Activated CD8-positive, alpha-beta memory T cell treated with anti-CD3 and anti-CD28 coated beads for 24 hours (primary cell): ENCODE measurements at regions not wholly inside any gene's neighbourhood (a gene's known extent, or its start where the extent isn't known, plus 50 kb on each side); places are given as distances from the start of the nearest gene placed in this dataset.

Experiments used
- DNase-seq: peaks from one replicate; pipeline ENCODE4 v3.0.0-alpha.2; 2020

DNA sequence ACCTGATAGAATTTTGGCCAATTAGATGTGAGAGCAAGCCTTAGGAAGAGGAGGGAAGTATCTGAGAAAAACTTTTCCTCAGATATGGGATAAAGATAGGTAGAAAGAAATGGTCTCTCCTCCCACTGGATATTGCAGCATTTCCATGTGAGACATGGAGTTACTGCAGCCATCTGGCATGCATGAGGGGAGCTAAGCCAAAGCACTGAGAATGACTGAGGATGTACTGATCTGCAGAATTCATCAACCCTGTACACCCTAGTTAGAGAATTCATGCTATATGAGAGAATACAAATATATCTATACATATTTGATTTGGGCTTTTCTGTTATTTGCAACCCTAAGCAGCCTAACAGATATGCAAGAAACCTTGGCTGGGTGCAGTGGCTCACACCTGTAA, 52.5 kb upstream of the RPL34 start:
- no peak for DNase-seq

- DNase-seq: no peak
These were observed 59.3 kb upstream of the RPL34 start for GRCh38 chr4:108561116-108561515.

DNA sequence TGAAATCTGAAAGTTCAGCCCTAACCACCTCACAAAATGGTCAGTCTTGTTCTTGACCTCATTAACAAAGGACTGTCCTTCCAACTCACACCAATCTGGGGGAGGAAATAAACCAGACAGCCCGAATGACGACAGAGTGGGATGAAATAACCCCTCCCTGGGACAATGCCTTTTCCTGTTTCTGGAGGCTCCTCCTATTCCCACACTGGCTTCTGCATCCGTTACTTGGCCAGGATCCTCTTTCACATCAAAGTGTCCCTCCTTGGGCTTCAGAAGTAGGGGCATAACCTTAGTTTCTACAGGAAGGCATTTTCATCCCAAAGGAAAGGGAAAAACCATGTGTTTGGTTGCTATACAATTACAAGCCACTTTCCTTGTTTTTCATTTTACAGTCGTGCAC, 59.8 kb upstream of the RPL34 start:
- DNase-seq: no peak

DNA sequence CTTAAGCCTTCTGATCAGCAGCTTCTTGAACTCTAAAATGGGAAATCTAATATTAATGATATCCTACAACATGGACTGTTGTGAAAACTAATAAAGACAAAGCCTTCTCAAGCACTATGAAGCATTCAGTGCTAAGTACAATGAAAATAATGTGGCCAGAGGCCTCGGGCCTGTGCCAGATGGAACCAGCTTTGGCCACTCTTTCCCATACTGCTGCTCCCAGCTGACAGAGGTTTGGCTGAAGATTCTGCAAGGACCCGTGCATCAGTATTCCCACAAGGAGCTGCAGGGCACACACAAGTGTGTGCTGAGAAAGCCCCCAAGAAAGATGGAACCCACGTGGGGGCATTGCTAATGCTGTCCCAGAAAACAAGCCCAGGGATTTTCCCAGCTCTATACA, 60.5 kb upstream of the RPL34 start:
- no peak for DNase-seq

DNA sequence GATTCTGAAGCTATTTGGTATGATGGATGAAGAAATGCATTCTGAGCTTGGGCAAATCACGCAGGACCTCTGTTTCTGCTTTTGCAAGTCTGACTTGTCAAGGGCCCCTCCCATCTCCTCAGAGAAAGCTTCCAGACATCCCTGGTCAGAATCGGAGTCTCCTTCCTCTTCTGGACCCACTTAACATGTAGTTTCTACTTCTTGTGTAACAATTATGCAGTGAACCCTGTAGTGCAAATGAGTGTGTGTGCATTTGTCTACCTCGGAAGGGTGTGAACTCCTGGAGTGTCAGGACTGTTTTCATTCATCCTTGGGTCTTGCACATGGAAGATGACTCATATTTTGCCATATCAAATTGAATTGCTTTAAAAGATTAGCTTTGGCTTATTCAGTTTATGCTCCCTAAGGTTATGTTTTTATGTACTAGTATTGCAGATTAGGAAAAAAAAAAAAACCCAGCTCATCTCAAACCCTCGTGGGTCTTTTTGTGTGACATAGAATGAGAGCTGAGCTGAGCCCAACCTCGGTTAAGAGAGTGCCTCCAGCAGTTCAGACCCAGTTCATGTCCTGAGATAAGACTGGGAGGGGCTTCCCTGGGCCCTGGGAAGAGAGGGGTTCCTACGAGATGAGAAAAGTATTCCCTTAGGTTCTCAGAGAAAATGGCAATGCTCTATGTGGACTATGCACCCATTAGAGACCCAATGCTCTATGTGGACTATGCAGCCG, 61.1 kb upstream of the RPL34 start:
- no peak for DNase-seq

GRCh38 chr4:108556588-108557200, 63.7 kb upstream of the RPL34 start:
- DNase-seq: no peak

GRCh38 chr4:108556166-108556565, 64.2 kb upstream of the RPL34 start:
- no peak for DNase-seq

GRCh38 chr4:108555701-108556100, 64.7 kb upstream of the RPL34 start:
- no peak for DNase-seq

DNA sequence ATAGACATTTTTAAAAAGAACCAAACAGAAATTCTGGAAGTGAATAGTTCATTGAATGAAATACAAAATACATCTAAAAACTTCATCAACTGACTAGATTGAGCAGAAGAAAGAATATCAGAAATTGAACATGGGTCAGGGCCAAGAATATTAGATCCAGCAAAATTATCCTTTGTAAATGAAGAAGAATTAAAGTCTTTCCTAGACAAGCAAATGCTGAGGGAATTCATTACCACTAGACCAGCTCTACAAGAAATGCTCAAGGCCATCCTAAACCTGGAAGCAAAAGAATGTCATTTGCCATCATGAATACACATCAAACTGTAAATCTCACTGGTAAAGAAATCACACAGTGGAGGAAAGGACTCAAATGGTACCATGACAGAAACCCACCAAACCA, 72.7 kb upstream of the RPL34 start:
- no peak for DNase-seq

DNA sequence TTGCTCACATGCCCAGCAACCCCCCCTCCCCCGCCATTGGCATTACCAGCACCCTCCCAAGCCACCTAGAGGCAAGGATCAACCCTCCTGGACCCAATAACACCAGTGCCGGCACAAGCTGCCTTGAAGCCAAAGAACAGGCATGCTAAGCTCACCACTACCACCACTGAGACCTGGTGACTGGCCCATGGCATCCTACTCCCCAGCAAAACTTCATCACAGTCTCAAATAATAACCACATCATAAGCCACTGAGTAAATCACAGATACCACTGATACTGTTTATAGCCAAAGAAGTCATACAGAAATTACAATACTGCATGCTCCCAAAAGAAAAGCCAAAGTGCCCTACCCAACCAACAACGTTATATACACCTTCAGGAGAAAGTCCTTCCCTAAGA, 73.6 kb upstream of the RPL34 start:
- DNase-seq: no peak

DNA sequence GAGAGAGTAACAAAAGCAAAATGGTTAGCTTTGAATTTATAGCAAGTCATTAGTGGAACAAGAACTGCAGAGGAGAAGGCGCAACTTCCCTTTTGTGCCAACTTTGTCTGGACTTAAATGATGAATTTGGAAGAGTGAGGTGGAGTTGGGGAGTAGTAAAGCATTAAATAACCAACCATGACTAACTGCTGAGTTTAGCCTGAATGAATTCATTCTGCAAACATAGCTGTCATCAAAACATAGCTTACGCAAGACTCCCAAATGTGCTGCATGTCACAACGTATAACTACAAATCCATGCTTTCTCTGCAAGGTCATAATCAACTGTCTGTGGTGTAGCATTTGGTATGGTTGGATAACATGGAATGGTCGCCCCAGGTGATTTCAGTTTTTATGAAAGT, 75.9 kb upstream of the RPL34 start:
- no peak for DNase-seq

GRCh38 chr4:108543359-108543968, 76.9 kb upstream of the RPL34 start:
- no peak for DNase-seq

DNA sequence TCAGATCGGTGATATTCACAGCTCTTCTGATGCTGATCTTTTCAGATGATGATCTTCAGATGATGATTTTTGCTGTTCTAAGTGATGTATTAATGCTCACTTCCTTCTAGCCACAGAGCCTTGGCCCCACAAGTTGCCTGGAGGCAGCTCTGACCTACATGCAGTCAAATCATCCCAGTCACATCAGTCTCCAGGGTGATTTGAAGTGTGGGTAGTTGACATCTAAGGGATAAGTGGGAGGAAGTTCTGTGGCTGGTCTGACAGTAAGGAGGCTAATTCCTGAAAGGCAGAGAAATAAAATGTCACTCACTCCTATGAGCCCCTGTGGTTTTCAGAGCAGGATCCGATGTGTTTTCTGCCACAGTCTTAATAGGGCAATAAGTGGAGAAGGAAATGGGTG, 79.8 kb upstream of the RPL34 start:
- no peak for DNase-seq

DNA sequence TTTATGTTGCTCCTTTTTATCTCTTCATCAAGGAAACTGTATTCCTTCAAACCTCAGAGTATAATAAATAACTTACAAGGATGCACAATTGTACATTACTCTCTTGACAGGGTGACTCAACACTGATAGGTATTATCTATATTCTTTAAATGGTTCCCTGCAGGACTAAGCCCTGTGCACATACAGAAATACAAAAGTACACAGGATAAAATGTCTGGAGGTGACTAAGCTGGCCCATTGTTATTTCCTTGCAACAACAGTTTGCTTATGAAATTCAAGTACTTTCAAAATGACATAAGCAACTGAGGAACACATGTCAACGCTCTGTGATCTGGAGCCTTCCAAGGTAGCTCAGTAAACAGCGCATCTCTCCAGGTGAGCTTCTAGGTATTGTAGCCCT, 83.8 kb upstream of the RPL34 start:
- no peak for DNase-seq

- no peak for DNase-seq
These were observed 84.6 kb upstream of the RPL34 start for GRCh38 chr4:108535757-108536156.

- no peak for DNase-seq
These were observed 86.5 kb upstream of the RPL34 start for GRCh38 chr4:108533876-108534275.

- DNase-seq: no peak
These were observed 87.0 kb upstream of the RPL34 start for GRCh38 chr4:108533245-108533844.

DNA sequence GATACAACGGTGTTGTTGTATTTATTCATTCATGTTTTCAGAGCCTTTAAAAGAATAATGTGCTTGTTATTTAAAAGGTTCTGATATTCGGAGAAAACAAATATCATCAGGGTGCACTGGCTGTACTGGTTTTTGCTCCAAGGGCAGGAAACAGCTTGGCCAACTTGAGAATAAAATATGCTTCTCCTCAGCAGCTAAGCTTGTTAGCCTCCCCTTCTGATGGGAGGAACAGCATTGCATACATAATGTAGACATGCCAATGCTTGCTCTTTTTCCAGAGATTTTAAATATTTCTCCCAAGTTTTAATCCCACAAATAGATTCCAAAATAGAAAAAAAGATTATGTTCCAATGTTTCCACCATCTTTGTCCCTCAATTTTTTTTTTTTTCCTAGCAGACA, 87.6 kb upstream of the RPL34 start:
- no peak for DNase-seq

- DNase-seq: no peak
These were observed 88.2 kb upstream of the RPL34 start for GRCh38 chr4:108532187-108532586.

DNA sequence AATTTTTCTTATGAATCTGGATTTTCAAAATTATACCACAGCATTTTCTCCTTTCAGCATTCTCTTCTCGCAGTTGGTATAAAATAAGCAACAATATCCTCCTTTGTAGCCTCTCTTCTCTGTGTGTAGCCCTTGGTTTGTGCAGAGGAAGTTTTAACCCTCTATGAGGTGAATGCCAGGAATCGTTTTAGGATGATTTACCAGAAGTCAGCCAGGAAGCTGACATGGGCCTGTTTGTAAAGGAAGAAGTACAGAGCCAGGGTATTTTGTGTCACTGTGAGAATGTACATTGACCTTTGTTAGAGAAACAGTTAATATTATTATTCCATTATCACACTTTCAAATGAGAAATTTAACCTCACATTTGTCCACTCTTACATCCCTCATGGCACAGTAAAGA, 88.9 kb upstream of the RPL34 start:
- no peak for DNase-seq

- no peak for DNase-seq
These were observed 90.1 kb upstream of the RPL34 start for GRCh38 chr4:108529984-108530905.

DNA sequence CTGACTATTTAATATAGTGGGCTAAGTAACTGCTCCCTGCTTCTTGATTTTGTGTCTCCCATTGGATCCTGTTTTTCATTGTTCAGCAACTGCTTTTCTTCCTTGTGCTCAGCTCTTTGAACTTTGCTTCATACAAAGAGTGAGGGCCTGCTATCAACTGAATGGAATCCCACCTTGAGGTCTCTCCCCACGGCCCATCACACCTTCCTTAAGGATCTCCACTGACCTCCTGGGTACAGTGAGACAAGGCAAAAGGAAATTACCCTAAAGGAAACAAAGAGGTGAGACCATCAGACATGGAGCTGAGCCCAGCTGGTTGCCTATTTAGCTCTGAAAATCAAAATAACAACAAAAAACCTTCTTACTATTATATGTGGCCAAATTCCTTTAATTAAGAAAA, 91.3 kb upstream of the RPL34 start:
- no peak for DNase-seq

DNA sequence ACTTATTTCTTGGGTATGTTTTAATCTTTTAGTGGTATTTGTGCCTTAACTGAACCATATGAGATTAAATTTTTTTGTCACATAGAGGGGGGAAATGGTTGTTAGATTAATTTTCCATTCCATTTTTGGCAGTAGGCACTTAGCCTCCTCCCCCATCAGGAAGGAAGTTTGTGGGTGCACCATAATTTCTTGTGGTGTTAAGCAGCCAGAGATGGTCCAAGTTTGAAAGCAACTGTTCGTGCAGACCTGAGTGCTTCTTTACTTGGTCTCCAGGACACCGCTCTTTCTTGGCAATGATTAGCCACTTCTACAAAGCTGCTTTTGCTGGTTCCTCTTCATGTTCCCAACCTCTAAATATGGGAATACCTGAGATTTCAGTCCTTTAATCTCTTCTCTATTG, 92.7 kb upstream of the RPL34 start:
- no peak for DNase-seq
